ENCODE measurements at regions not wholly inside any gene's neighbourhood (a gene's known extent, or its start where the extent isn't known, plus 50 kb on each side); places are given as distances from the start of the nearest gene placed in this dataset.
"Not testable (repeated sequence)": the region's sequence is repeated elsewhere in the genome, so short reads cannot be mapped to it uniquely, and the experiment has no call there.

GRCh38 chr7:35853194-35853593 is 52.3 kb downstream of the SEPTIN7 start:
- not testable (repeated sequence) for DNase-seq (ENCODE audit: extremely low read depth in 1 of 2, low read depth in 1 of 2)

DNA sequence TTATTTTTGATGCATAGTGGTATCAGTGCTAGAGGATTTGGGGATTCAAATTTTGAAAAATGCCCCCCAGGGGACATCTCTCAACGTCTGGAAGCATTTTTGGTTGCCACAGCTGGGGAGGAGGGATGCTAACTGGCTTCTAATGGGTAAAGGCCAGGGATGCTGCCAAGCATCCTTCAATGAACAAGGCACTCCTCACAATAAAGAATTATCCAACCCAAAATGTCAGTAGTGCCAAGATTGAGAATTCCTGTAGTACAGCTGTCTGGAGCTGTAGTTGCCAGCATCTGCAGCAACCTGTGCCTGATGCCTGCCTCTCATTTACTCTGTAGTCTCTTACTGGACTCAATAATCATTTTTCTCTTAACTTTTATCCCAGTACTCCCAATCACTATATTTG is 53.5 kb downstream of the SEPTIN7 start:
- no peak for DNase-seq (ENCODE audit: extremely low read depth in 1 of 2, low read depth in 1 of 2)

DNA sequence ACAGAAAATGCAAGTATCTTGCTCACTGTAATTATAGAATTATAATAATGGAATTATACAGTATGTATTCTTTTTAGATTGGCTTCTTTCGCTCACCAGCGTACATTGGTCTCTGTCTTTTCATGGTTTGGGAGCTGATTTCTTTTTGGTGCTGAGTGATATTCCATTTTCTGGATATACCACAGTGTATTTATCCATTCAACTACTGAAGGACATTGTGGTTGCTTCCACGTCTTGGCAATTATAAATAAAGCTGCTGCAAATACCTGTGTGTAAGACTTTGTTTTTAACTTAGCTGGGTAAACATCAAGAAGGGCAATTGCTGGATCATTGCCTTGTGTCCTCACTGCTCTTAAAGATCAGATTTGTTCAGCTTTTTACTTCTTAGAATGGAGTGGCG is 55.3 kb downstream of the SEPTIN7 start:
- DNase-seq (ENCODE audit: extremely low read depth in 1 of 2, low read depth in 1 of 2): no peak

GRCh38 chr7:35860664-35861063 is 59.8 kb downstream of the SEPTIN7 start:
- DNase-seq (ENCODE audit: extremely low read depth in 1 of 2, low read depth in 1 of 2): no peak

DNA sequence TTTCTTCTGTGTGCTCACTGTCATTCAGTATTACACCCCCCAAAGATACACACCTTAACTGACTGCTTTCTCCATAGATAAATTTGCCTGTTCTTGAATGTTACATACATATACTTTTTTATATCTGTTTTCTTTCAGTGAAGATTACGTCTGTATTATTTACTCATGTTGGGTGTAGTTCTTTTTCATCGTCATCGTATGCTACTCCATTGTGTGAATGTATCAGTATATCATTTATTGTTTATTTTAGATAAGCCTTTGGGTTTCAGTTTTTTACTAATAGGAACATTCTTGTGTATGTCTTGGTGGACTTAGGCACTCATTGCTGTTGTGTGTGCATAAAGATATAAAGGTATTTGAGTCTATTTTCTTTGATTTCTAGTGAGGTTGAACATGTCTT is 64.4 kb downstream of the SEPTIN7 start:
- no peak for DNase-seq (ENCODE audit: extremely low read depth in 1 of 2, low read depth in 1 of 2)

DNA sequence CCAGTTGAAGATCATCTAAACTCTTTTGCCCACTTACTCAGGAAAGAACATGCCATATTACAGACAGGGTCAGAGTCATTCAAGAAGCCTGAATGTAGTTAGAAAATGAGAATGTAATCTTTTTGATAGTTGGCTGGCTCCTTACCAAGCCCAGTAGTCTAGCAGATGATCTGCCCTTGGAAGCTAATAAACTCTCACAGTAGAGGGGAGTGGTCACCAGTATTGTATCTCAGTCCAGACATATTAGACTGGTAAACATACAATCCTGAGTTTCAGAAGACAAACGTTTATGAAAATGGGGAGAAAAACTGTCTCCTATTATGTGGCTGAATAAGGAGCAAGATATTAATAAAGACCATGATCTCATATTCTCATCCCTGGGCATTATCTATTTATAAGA is 65.3 kb downstream of the SEPTIN7 start:
- no peak for DNase-seq (ENCODE audit: extremely low read depth in 1 of 2, low read depth in 1 of 2)

GRCh38 chr7:35869117-35869516 is 68.3 kb downstream of the SEPTIN7 start:
- DNase-seq (ENCODE audit: extremely low read depth in 1 of 2, low read depth in 1 of 2): not testable (repeated sequence)

GRCh38 chr7:35869810-35870209 is 69.0 kb downstream of the SEPTIN7 start:
- no peak for DNase-seq (ENCODE audit: extremely low read depth in 1 of 2, low read depth in 1 of 2)

- DNase-seq (ENCODE audit: extremely low read depth in 1 of 2, low read depth in 1 of 2): no peak
These were observed 71.0 kb downstream of the SEPTIN7 start for GRCh38 chr7:35871856-35872255.

DNA sequence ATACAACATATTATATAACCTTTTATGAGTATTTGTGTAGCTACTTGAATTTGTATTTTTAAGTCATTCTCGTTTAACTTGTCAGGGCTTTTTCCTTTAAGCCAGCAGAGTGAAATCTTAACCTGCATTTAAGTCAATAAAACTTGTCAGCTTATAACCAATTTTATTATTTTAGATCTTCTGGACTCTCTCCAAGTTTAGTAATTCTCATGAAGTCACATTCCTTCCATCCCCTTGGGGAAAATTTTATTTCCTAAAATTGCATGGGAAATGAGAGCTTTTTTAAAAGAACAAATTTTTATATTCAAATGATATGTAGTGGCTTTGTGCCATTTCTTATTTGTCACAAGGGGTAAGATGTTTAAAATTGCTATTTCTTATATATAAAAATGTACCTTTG is 74.0 kb downstream of the SEPTIN7 start:
- DNase-seq (ENCODE audit: extremely low read depth in 1 of 2, low read depth in 1 of 2): no peak

DNA sequence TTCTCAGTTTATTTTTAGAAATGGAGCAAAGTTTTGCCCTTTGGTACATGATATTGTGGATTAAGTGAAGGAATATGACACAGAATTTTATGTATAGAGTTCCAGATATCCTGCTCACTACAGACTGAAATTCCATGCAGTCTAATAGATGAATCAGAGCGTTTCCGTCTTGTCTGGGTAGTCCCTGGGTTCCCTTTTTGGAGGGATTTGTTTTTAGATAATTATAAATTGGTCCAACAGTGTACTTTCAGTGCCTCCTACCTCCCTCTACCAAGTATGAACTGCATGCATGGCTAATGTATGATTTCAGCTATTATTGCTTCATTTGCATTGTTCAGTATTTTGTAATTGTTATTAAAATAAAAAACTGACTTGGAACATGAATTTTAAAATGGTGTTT is 74.4 kb downstream of the SEPTIN7 start:
- no peak for DNase-seq (ENCODE audit: extremely low read depth in 1 of 2, low read depth in 1 of 2)

DNA sequence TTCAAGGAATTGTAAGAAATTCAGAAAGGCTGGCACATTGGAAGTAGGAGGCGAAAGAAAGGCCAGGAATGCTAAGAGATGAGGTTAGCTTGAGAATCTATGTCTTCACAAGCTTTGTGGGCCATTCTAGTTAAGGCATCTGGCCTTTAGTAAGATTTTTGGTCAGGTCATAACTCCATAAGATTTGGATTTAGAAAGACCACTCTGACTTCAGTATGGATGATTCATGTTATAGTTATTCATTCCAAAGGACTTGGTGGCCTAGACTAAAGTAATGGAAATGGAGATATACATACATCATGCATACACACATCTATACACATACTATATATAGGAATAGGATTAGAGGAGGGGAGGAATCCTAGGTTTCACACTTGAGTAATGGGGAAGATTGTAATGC is 77.5 kb downstream of the SEPTIN7 start:
- DNase-seq (ENCODE audit: extremely low read depth in 1 of 2, low read depth in 1 of 2): no peak

GRCh38 chr7:35887430-35887829 is 86.6 kb downstream of the SEPTIN7 start:
- not testable (repeated sequence) for DNase-seq (ENCODE audit: extremely low read depth in 1 of 2, low read depth in 1 of 2)

DNA sequence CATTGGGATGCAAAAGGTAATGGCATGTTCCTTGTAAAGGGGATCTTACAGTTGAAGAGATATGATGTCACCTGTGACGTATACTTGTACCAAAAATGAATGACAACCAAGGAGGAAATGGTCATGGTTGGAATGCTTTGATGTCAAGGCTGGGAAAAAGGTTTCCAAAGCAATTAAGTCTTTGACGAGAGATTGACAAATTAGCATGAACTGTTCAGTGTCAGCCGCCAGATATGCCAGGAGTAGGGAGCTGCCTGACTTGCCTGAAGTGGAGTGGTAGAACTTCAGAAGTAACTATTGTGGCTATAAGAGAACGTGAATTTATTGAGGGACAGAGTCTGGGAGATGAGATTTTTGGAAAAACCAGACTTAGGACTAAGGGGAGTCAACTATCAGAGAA is 88.1 kb downstream of the SEPTIN7 start:
- no peak for DNase-seq (ENCODE audit: extremely low read depth in 1 of 2, low read depth in 1 of 2)

GRCh38 chr7:35889870-35890269 is 89.0 kb downstream of the SEPTIN7 start:
- no peak for DNase-seq (ENCODE audit: extremely low read depth in 1 of 2, low read depth in 1 of 2)

DNA sequence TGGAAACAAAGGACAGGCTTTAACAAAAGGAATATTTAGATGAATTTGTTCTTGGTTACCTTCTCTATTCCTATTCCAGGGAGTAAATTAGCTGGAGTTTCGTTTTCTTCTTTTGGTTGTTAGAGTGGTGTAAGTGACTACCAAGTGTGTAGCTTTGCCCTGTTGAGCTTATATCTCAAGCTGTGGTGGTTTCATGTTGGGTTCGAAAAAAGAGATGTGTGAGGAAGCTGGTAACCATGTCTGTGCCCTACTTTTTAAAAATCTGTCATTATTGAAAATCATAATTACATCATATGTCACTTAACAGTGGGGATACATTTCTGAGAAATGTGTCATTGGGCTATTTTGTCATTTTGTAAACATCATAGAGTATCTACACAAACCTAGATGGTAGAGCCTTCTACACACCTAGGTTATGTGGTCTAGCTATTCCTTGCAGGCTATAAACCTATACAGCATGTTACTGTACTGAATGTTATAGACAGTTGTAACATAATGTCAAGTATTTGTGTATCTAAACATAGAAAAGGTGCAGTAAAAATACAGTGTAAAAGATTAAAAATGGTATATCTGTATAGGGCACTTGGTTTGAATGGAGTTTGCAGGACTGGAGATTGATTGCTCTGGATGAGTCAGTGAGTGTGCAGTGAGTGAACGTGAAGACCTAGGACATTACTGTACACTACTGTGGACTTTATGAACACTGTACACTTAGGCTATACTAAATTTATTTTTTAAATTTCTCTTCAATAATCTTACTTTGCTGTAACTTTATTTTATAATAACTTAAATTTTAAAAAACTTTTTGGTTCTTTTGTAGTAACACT is 90.4 kb downstream of the SEPTIN7 start:
- no peak for DNase-seq (ENCODE audit: extremely low read depth in 1 of 2, low read depth in 1 of 2)

GRCh38 chr7:35893649-35894048 is 92.8 kb downstream of the SEPTIN7 start:
- no peak for DNase-seq (ENCODE audit: extremely low read depth in 1 of 2, low read depth in 1 of 2)

DNA sequence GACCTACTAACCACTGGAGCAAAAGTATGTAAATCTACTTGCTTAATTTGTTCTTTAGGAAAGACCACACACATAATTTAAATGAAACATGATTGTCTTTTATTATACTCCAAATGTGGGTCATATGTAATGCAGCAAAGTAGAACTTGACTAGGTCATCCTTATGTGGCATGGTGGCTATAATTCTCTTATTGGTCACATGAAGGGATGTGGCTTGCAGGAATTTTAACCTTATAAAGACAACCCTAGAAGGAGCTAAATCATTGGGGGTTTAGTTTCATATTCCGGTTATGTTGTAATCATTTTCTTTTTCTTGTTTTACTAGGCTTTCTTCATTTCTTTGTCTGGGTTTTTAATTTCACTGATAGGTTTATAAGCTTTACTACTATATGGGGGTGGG is 93.9 kb downstream of the SEPTIN7 start:
- DNase-seq (ENCODE audit: extremely low read depth in 1 of 2, low read depth in 1 of 2): no peak

GRCh38 chr7:35900651-35901050 is 99.8 kb downstream of the SEPTIN7 start:
- DNase-seq (ENCODE audit: extremely low read depth in 1 of 2, low read depth in 1 of 2): no peak

DNA sequence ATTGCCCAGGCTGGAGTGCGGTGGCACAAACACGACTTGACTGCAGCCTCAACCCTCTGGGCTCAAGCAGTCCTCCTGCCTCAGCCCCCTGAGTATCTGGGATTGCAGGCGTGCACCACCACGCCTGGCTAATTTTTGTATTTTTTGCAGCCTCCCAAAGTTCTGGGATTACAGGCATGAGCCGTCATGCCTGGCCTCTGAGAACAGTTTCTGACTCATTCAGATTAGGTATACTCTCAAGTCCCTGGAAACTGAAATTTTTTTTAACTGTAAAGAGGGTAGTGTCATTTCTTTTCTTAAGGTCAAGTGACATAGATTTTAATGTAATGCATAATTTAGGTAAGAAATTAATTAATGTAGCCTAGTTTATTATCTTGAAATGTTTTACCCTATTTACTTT is 104.7 kb downstream of the SEPTIN7 start:
- DNase-seq (ENCODE audit: extremely low read depth in 1 of 2, low read depth in 1 of 2): no peak

GRCh38 chr7:35906191-35906908 is 105.5 kb downstream of the SEPTIN7 start:
- peak; percentile 2 to 23 for DNase-seq (ENCODE audit: extremely low read depth in 1 of 2, low read depth in 1 of 2)
